Lung (tissue), 11 donors: ENCODE measurements at regions not wholly inside any gene's neighbourhood (a gene's known extent, or its start where the extent isn't known, plus 50 kb on each side); places are given as distances from the start of the nearest gene placed in this dataset.

Experiments used
- ATAC-seq: fragments of 200-7000 bp; cut with Tn5 transposase; one replicate; pipeline ENCODE4 v1.9.1; 2020; ENCODE audit warnings: moderate number of reproducible peaks; ENCODE audit not compliant: insufficient read depth, low FRiP score
- DNase-seq, 3 donors: peaks; one replicate each; pipeline ENCODE4 v3.0.0-alpha.2; 2013 to 2017
- H3K27ac ChIP-seq, 2 donors: one replicate each; pipeline ENCODE4 v1.5.1; 2013; ENCODE audit warnings: mild to moderate bottlenecking in 2 of 2, moderate library complexity in 2 of 2, control low read depth in 1 of 2, inconsistent platforms in 1 of 2, low read depth in 1 of 2, low read length in 1 of 2
- H3K27me3 ChIP-seq, 3 donors: one replicate each; pipeline ENCODE4 v1.5.1; 2013; ENCODE audit warnings: low read length in 2 of 3; ENCODE audit not compliant: control insufficient read depth in 3 of 3, insufficient read depth in 3 of 3
- H3K36me3 ChIP-seq, 4 donors: one replicate each; pipeline ENCODE4 v1.5.1; 2013; ENCODE audit warnings: low read length in 4 of 4, mild to moderate bottlenecking in 1 of 4, moderate library complexity in 1 of 4; ENCODE audit not compliant: control insufficient read depth in 4 of 4, insufficient read depth in 4 of 4
- H3K4me1 ChIP-seq, 5 donors: one replicate each; pipeline ENCODE4 v1.5.1; 2013; ENCODE audit warnings: low read length in 5 of 5, mild to moderate bottlenecking in 2 of 5, moderate library complexity in 1 of 5; ENCODE audit not compliant: control insufficient read depth in 5 of 5, insufficient read depth in 5 of 5
- H3K4me3 ChIP-seq: one replicate; pipeline ENCODE4 v1.5.1; 2013; ENCODE audit warnings: mild to moderate bottlenecking, control low read depth, moderate library complexity
- H3K9ac ChIP-seq, 2 donors: one replicate each; pipeline ENCODE4 v1.5.1; 2013; ENCODE audit warnings: low read length in 2 of 2, control low read depth in 1 of 2; ENCODE audit not compliant: insufficient read depth in 1 of 2
- H3K9me3 ChIP-seq, 4 donors: one replicate each; pipeline ENCODE4 v1.5.1; 2013; ENCODE audit warnings: low read length in 3 of 4, mild to moderate bottlenecking in 1 of 4, moderate library complexity in 1 of 4; ENCODE audit not compliant: control insufficient read depth in 4 of 4, insufficient read depth in 3 of 4
- WGBS, 2 donors: extraction: QIAGEN DNeasy Blood & Tissue Kit; methylation state at CpG; one replicate each; pipeline ENCODE4 v1.1.7; 2013; 5-methylcytosine and 5-hydroxymethylcytosine counted together
- TF ChIP-seq, protein P1 (sequence below): IDR thresholded peaks from 2 replicates; pipeline ENCODE4 v1.5.1; 2012; ENCODE audit warnings: mild to moderate bottlenecking; ENCODE audit errors: control extremely low read depth, extremely low read depth
- donor health status: control.
- donor health status: control.
- donor health status: Bipolar disorder and iron deficiency.
- donor health status: healthy.
- donor health status: DM: yes; HTN: yes; CAD: no.

DNA sequence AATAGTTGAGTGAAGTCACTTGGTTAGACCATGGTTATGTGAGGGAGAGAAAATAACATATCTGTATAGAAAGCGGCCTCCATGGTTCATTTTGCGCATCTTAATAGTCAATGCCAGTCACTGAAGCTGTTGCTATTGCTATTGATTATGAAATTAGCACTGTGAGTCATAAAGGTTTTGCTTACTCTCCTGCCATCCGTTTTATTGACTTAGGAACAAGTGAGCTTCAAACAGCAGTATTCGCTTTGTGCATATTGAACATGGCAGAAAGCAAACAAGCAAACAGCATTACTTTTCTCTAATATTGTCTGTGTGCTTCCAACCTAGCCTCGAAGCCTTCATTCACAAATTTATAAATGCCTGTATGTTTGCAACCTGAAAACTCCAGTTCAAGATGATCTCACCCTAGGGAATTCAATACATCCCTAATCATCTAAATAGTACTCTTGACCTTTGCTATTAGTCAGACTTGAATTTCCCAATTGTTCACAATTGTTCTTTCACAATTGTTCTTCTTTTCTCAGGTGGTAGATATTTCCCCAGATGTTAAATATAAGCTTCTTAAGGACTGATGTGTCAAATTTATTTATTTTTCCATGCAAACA lies 55.9 kb upstream of the GABRA2 start:
- ATAC-seq (no peak), DNase-seq (no peak)
- Histone ChIP-seq H3K4me3 (no peak overlapping the region), H3K9me3 (peaks cover 0 to 2% (median 0%) of the 10 kb centered on the region in 4 donors), H3K9ac (no peak overlapping the region), H3K27me3 (no peaks in the 10 kb centered on the region), H3K4me1 (no peaks in the 10 kb centered on the region), H3K36me3 (no peaks in the 10 kb centered on the region), H3K27ac (no peak overlapping the region)
- WGBS, 2 donors = 79 to 86% methylated on average over 5 of the region's 5 CpGs
- TF ChIP-seq, protein P1, sequence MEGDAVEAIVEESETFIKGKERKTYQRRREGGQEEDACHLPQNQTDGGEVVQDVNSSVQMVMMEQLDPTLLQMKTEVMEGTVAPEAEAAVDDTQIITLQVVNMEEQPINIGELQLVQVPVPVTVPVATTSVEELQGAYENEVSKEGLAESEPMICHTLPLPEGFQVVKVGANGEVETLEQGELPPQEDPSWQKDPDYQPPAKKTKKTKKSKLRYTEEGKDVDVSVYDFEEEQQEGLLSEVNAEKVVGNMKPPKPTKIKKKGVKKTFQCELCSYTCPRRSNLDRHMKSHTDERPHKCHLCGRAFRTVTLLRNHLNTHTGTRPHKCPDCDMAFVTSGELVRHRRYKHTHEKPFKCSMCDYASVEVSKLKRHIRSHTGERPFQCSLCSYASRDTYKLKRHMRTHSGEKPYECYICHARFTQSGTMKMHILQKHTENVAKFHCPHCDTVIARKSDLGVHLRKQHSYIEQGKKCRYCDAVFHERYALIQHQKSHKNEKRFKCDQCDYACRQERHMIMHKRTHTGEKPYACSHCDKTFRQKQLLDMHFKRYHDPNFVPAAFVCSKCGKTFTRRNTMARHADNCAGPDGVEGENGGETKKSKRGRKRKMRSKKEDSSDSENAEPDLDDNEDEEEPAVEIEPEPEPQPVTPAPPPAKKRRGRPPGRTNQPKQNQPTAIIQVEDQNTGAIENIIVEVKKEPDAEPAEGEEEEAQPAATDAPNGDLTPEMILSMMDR = no peak

DNA sequence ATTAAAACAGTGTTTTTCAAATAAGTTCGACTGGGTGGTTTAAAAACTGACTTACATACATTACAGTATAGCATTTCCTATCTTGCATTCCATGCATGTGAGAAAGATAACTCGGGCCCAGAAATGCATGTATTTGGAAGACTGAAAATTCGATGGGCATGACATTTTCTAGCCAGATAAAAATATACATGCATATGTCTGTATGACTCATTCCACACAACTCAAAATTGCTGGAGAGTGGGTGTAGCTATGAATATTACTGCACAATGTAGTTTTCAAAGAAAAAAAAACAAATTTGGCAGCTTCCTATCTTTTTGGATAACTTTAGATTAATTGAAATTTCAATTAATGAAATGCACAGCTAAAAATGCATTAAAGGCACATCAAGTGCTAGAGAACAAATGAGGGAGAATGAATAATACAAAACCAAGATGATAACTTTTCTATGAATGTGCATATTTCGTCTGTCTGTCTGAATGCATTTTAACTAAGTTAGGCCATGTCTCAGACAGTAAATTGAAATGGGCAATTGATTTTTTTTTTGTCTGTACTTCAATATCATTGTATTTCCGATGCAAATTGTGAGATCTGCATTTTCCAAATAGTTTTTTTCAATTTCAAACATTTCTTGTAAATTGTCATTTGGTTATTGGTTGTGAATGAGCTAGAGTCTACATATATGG lies 54.5 kb upstream of the GABRA2 start:
- TF ChIP-seq, protein P1 = no peak
- Histone ChIP-seq H3K4me3 (no peak overlapping the region), H3K9ac (no peak overlapping the region), H3K4me1 (no peaks in the 10 kb centered on the region), H3K27ac (no peak overlapping the region), H3K9me3 (peaks cover 0 to 2% (median 0%) of the 10 kb centered on the region in 4 donors), H3K36me3 (no peaks in the 10 kb centered on the region), H3K27me3 (no peaks in the 10 kb centered on the region)
- no peak for DNase-seq
- ATAC-seq = no peak
- WGBS, 2 donors = 71 to 77% methylated on average over 5 of the region's 5 CpGs

DNA sequence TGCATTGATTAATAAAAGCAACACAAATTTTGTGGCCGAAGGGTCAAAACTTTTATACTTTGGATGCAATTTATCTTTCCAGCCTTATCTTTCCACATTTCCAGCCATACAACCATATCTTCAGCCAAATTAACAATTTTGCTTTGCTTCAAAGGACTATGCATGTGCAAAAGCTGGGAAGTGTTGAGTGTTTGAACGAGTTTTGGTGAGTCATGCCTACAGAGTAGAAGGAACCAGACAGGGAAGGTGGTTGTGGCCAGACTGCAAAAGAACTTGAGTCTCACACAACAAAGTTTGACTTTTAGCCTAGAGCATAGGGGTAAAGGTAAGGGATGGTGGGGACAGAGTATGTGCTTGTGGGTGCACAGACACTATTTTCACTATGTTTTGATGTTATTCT lies 53.0 kb upstream of the GABRA2 start:
- WGBS, 2 donors = 62 to 76% methylated on average over 2 of the region's 2 CpGs
- Histone ChIP-seq H3K9ac (no peak overlapping the region), H3K4me1 (no peaks in the 10 kb centered on the region), H3K4me3 (no peak overlapping the region), H3K27ac (no peak overlapping the region), H3K36me3 (no peaks in the 10 kb centered on the region), H3K27me3 (no peaks in the 10 kb centered on the region), H3K9me3 (peaks cover 0 to 2% (median 0%) of the 10 kb centered on the region in 4 donors)
- ATAC-seq = no peak
- DNase-seq = no peak
- TF ChIP-seq, protein P1 = no peak
